Motor neuron (in vitro differentiated cells): ENCODE measurements at regions not wholly inside any gene's neighbourhood (a gene's known extent, or its start where the extent isn't known, plus 50 kb on each side); places are given as distances from the start of the nearest gene placed in this dataset.
"Not testable (repeated sequence)": the region's sequence is repeated elsewhere in the genome, so short reads cannot be mapped to it uniquely, and the experiment has no call there.

ENCODE experiments used
- ATAC-seq, 8 experiments: fragments of 200-7000 bp; cut with Tn5 transposase; replicated peaks in 6 of 8; 2 replicates each; pipeline ENCODE4 v1.8.0; 2021; ENCODE audit warnings: mild to moderate bottlenecking in 8 of 8, moderate library complexity in 8 of 8
- H3K27ac ChIP-seq, 2 donors: fragments of 250-450 bp; sonication (Bioruptor Pico); 2 replicates each; pipeline ENCODE4 v1.9.0; 2021; ENCODE audit warnings: antibody characterized with exemption in 2 of 2, mild to moderate bottlenecking in 2 of 2, moderate library complexity in 1 of 2
- H3K4me1 ChIP-seq, 2 donors: fragments of 250-450 bp; sonication (Bioruptor Pico); replicated peaks in 1 of 2; 2 replicates each; pipeline ENCODE4 v1.6.1; 2021; ENCODE audit warnings: antibody characterized with exemption in 2 of 2, mild to moderate bottlenecking in 2 of 2, moderate library complexity in 1 of 2
- H3K4me3 ChIP-seq, 5 donors: fragments of 250-450 bp; sonication (Bioruptor Pico); 2 replicates each; pipeline ENCODE4 v1.9.0; 2021; ENCODE audit warnings: antibody characterized with exemption in 5 of 5, mild to moderate bottlenecking in 5 of 5, moderate library complexity in 4 of 5
- WGBS, 10 experiments: fragments of 450-650 bp; shearing (Covaris generic); methylation state at CpG; one replicate each; pipeline ENCODE4 v1.0.0; 2022; 5-methylcytosine and 5-hydroxymethylcytosine counted together
- in situ Hi-C, 9 experiments: fragments of 400-800 bp; cut with MboI; loops; one replicate each; pipeline ENCODE4 v1.15.0; 2021; ENCODE audit warnings: low sequenced_read_pairs in 9 of 9, low pct_unique_long_range_greater_than_20kb in 2 of 9; ENCODE audit not compliant: unreplicated experiment in 9 of 9

DNA sequence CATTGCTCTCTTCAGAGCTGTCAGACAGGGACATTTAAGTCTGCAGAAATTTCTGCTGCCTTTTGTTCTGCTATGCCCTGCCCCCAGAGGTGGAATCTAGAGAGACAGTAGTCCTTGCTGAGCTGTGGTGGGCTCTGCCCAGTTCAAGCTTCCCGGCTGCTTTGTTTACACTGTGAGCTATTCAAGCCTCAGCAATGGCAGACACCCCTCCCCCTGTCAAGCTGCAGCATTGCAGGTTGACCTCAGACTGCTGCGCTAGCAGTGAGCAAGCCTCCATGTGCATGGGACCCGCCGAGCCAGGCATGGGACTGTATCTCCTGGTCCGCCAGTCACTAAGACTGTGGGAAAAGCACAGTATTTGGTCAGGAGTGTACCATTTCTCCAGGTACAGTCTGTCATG lies 53.6 kb upstream of the MAPK10 start:
- ATAC-seq: peak in 5 of 8 experiments; percentile 43 to 82 (median 64)
- in situ Hi-C loops, H3K4me1 ChIP-seq, H3K4me3 ChIP-seq, H3K27ac ChIP-seq: not testable (repeated sequence)
- 60 to 67% (median 62%) methylated on average over 1 to 3 of the region's 5 CpGs; no CpG with 5 or more reads in 6 of the 10 experiments for WGBS, 10 experiments

DNA sequence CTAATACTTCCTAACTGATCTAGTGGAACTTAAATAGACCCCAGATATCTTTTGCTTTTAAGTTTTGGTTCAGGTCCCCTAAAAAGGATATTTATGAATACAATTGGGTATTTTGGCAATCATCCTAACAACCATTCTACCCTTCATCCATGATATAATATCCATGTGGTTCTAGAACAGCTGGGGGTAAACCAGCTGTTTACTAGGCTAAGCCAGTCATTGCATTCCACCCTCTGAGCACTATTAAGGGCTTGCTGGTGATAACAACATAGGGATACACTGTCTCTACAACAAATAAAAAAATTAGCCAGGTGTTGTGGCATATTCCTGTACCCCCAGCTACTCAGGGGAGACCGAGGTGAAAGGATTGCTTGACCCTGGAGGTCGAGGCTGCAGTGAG lies 54.8 kb upstream of the MAPK10 start:
- in situ Hi-C loops: no loop called here
- H3K4me3 ChIP-seq: no peak overlapping the region
- WGBS, 10 experiments: 30 to 100% (median 89%) methylated on average over 1 to 2 of the region's 2 CpGs; no CpG with 5 or more reads in 6 of the 10 experiments

DNA sequence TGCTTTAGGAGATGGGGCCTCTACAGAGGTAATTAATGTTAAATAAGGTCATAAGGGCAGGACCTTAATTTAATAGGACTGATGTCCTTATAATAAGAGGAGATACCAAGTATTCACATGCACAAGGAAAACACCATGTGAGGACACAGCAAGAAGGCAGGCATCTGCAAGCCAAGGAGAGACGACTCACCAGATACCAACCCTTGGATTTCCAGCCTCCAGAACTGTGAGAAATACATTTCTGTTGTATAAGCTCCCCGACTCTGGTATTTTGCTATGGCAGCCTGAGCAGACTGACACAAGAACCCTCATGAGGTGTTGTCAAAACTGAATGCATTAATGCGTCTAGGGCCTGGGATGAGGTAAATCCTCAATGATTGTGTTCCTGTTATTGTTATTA lies 56.2 kb upstream of the MAPK10 start:
- no peak for ATAC-seq
- no peak overlapping the region for H3K4me3 ChIP-seq
- in situ Hi-C loops: no loop called here
- 36 to 90% (median 60%) methylated on average over 1 to 3 of the region's 3 CpGs; no CpG with 5 or more reads in 3 of the 10 experiments for WGBS, 10 experiments
- H3K4me1 ChIP-seq: peaks cover 0 to 2% of the 10 kb centered on the region in 2 donors
- H3K27ac ChIP-seq: no peak overlapping the region

More for the DNA sequence above, 54.8 kb upstream of the MAPK10 start:
- peaks cover 0 to 2% of the 10 kb centered on the region in 2 donors for H3K4me1 ChIP-seq
- H3K27ac ChIP-seq: no peak overlapping the region
- no peak for ATAC-seq

DNA sequence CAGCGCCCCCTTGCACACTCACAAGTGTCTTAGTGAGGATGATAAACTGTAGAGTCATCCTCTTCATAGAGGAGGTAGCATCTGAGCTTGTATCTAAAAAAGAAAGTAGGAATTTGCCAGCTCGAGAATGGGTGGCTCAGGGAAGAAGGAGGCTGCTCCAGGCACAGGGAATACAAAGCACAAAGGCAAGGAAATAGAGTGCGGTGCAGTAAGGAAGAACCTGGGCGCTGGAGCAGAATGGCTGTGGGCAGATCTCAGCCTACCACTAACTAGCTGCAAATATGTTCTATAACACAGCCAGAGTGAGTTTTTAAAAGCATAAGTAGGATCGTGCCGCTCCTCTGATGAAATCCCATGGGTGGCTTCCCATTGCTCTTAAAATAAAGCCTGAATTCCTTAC lies 61.6 kb upstream of the MAPK10 start:
- ATAC-seq: no peak
- WGBS, 10 experiments: 48 to 98% (median 84%) methylated on average over 2 to 6 of the region's 6 CpGs; no CpG with 5 or more reads in 3 of the 10 experiments
- in situ Hi-C loops: no loop called here
- Histone ChIP-seq H3K4me3 (no peak overlapping the region), H3K27ac (no peak overlapping the region), H3K4me1 (no peaks in the 10 kb centered on the region)

GRCh38 chr4:86431543-86432116 lies 71.8 kb upstream of the MAPK10 start:
- in situ Hi-C loops: no loop called here
- WGBS, 10 experiments: 3 to 100% (median 90%) methylated on average over 1 to 5 of the region's 6 CpGs
- no peak overlapping the region for H3K27ac ChIP-seq
- peak in 3 of 8 experiments; percentile 92 to 99 (median 94) for ATAC-seq
- H3K4me1 ChIP-seq: no peaks in the 10 kb centered on the region
- H3K4me3 ChIP-seq: no peak overlapping the region

DNA sequence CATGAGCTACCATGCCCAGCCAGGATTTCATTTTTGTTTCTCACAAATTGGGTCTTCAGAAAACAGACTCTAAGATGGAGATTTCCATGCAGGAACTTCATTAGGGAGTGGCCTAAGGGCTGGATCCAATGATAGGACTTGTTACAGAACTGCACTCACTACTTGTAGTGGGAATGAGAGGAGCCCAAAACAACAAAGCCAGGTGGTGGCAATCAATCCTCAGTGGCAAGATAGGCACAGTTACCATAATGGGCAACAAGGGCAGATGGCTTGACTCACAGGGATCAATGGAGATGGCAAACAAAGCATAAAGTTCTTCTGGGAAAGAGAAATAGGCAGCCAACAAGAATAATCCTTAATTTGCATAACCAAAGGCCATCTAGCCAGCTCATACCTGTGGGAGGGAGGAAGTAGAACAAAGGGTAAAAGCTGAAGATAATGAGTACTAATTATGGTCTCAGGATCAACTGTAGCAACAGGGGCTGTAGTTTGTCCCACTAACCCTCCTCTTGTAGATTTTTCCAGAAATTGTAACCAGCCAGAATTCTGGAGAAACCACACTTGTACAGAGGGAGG lies 72.8 kb upstream of the MAPK10 start:
- no peak for ATAC-seq
- no peaks in the 10 kb centered on the region for H3K4me1 ChIP-seq
- no peak overlapping the region for H3K4me3 ChIP-seq
- in situ Hi-C loops: no loop called here
- no peak overlapping the region for H3K27ac ChIP-seq

- no peak for ATAC-seq
- H3K4me1 ChIP-seq: peaks cover 9 to 10% of the 10 kb centered on the region in 2 donors
- WGBS, 10 experiments: 29 to 100% (median 68%) methylated on average over 1 to 2 of the region's 2 CpGs; no CpG with 5 or more reads in 2 of the 10 experiments
- in situ Hi-C loops: no loop called here
- no peak overlapping the region for H3K27ac ChIP-seq
- H3K4me3 ChIP-seq: no peak overlapping the region
These were observed 79.4 kb upstream of the MAPK10 start for GRCh38 chr4:86439293-86439692.

DNA sequence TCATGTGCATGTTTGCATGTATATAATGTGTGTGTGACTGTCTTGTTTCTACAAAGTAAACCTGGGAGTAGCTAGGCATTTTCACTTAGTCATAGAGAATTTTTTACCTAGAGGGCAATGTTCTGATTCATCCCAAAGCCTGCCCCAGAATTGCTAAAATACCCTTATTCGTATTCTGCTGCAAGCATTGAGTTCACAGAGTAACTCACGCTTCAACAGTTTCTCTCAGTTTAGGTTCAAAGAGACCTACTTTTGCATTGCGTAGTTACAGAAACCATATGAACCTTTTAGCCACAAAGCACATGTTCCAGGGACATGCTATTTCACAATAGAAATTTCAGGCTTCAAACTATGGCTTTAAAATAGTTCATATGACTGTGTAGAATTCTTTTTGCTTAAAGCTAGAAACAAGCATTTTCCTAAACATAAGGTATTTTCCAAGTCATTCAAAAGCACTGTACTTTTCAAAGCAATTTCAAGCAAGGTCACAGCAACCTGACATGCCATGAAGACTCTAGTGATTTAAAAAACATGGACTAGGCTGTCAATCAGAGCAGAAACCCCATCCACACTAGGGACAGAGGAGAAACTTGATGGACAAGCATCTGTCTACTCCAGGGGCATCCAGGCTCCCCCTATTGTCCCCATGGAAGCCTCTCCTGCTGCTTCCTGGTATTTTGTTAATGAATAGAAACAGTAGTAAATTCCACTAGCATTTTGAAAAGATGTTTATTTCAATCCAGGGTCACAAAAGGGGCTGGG lies 81.5 kb upstream of the MAPK10 start:
- no peak overlapping the region for H3K27ac ChIP-seq
- peak in 3 of 8 experiments; percentile 94 to 98 (median 96) for ATAC-seq
- H3K4me3 ChIP-seq: no peak overlapping the region
- in situ Hi-C loops: no loop called here
- peaks cover 9 to 10% of the 10 kb centered on the region in 2 donors for H3K4me1 ChIP-seq
- WGBS, 10 experiments: 0 to 50% (median 4%) methylated on average over 1 to 3 of the region's 3 CpGs; no CpG with 5 or more reads in 1 of the 10 experiments

DNA sequence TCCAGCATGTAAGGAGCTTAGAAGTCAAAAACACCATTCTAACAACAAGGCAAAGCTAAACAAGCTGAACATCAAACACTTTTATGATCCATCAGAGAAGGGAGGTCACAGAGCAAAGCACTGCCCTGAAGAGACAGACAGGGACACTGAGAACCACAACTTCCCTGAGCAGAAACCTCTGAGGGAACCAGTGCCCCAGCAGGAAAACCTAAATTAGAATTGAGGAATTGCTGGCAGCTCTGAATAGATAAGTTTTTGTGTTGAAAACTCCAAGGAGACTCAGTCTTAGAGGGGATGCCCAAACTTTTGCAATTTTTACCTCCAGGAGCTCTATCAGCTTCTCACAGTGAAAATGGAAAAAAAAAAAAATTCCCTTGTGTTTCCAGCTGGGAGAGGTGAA lies 83.0 kb upstream of the MAPK10 start:
- H3K4me1 ChIP-seq: peaks cover 9 to 10% of the 10 kb centered on the region in 2 donors
- in situ Hi-C loops: no loop called here
- H3K27ac ChIP-seq: no peak overlapping the region
- no peak for ATAC-seq
- H3K4me3 ChIP-seq: no peak overlapping the region

GRCh38 chr4:86443495-86443894 lies 83.6 kb upstream of the MAPK10 start:
- ATAC-seq: no peak
- 36 to 100% (median 78%) methylated on average over 2 to 8 of the region's 8 CpGs for WGBS, 10 experiments
- in situ Hi-C loops: no loop called here
- H3K27ac ChIP-seq: no peak overlapping the region
- H3K4me1 ChIP-seq: peaks cover 9 to 10% of the 10 kb centered on the region in 2 donors
- H3K4me3 ChIP-seq: no peak overlapping the region

- 58 to 100% (median 86%) methylated on average over 3 to 5 of the region's 5 CpGs; no CpG with 5 or more reads in 1 of the 10 experiments for WGBS, 10 experiments
- ATAC-seq: no peak
- Histone ChIP-seq H3K27ac (no peak overlapping the region), H3K4me3 (no peak overlapping the region), H3K4me1 (peaks cover 0 to 11% of the 10 kb centered on the region in 2 donors)
- in situ Hi-C loops: no loop called here
These were observed 87.1 kb upstream of the MAPK10 start for GRCh38 chr4:86446996-86447395.

- no peak for ATAC-seq
- H3K4me3 ChIP-seq: no peak overlapping the region
- peaks cover 0 to 11% of the 10 kb centered on the region in 2 donors for H3K4me1 ChIP-seq
- no peak overlapping the region for H3K27ac ChIP-seq
- in situ Hi-C loops: no loop called here
- 83 to 100% (median 100%) methylated on average over 1 to 4 of the region's 9 CpGs; no CpG with 5 or more reads in 3 of the 10 experiments for WGBS, 10 experiments
These were observed 89.0 kb upstream of the MAPK10 start for GRCh38 chr4:86448871-86449270.

GRCh38 chr4:86449746-86450588 lies 90.1 kb upstream of the MAPK10 start:
- no peak for ATAC-seq
- WGBS, 10 experiments: 0 to 93% (median 73%) methylated on average over 1 to 5 of the region's 5 CpGs
- peaks cover 0 to 11% of the 10 kb centered on the region in 2 donors for H3K4me1 ChIP-seq
- no peak overlapping the region for H3K4me3 ChIP-seq
- no peak overlapping the region for H3K27ac ChIP-seq
- in situ Hi-C loops: no loop called here
